WTC11 (cell line): ENCODE measurements at regions not wholly inside any gene's neighbourhood (a gene's known extent, or its start where the extent isn't known, plus 50 kb on each side); places are given as distances from the start of the nearest gene placed in this dataset.

Experiments
- ATAC-seq: fragments of 200-7000 bp; cut with Tn5 transposase; 2 replicates; pipeline ENCODE4 v1.10.0; 2021; ENCODE audit warnings: mild to moderate bottlenecking, moderate library complexity
- CTCF ChIA-PET: fragments of 300-600 bp; sonication (Branson Sonifier 250); formaldehyde crosslinking; loops from one replicate; lab custom pipeline; 2021; ENCODE audit warnings: antibody characterized with exemption; lab: Charles Lee
- POLR2A ChIA-PET: fragments of 350-600 bp; sonication (Branson Sonifier 250); formaldehyde crosslinking; loops from one replicate; lab custom pipeline; 2021; ENCODE audit warnings: antibody characterized with exemption; lab: Charles Lee
- DNase-seq: peaks from one replicate; pipeline ENCODE4 v3.0.0; 2021; ENCODE audit warnings: low spot score
- H3K27ac Mint-ChIP-seq: 2 replicates; pipeline ENCODE4 v1.8.0; 2021; ENCODE audit warnings: mixed read lengths
- H3K27me3 Mint-ChIP-seq: 2 replicates; pipeline ENCODE4 v1.8.0; 2021; ENCODE audit warnings: low read depth, mild to moderate bottlenecking, moderate library complexity, mixed read lengths
- H3K36me3 Mint-ChIP-seq: 2 replicates; pipeline ENCODE4 v1.8.0; 2021; ENCODE audit warnings: mixed read lengths
- H3K4me1 Mint-ChIP-seq: 2 replicates; pipeline ENCODE4 v1.8.0; 2022; ENCODE audit warnings: mixed read lengths
- H3K4me3 Mint-ChIP-seq: 2 replicates; pipeline ENCODE4 v1.8.0; 2021; ENCODE audit warnings: mild to moderate bottlenecking, moderate library complexity, mixed read lengths
- H3K9me3 Mint-ChIP-seq: 2 replicates; pipeline ENCODE4 v1.8.0; 2021; ENCODE audit warnings: mixed read lengths
- ATF1 ChIP-seq: sonication (generic); formaldehyde crosslinking; IDR thresholded peaks from 2 replicates; pipeline ENCODE4 v1.8.1; 2023; ENCODE audit warnings: mild to moderate bottlenecking, moderate library complexity, missing genetic modification reagents
- ETV6 ChIP-seq: sonication (generic); formaldehyde crosslinking; IDR thresholded peaks from 2 replicates; pipeline ENCODE4 v1.8.1; 2022; ENCODE audit warnings: mild to moderate bottlenecking, missing genetic modification reagents
- GABPB1 ChIP-seq: sonication (generic); formaldehyde crosslinking; IDR thresholded peaks from 2 replicates; pipeline ENCODE4 v1.8.1; 2023; ENCODE audit warnings: mild to moderate bottlenecking, missing genetic modification reagents
- JUN ChIP-seq: sonication (generic); formaldehyde crosslinking; IDR thresholded peaks from 2 replicates; pipeline ENCODE4 v1.8.0; 2023; ENCODE audit warnings: mild to moderate bottlenecking, missing genetic modification reagents
- KAT7 ChIP-seq: sonication (generic); formaldehyde crosslinking; IDR thresholded peaks from 2 replicates; pipeline ENCODE4 v1.8.1; 2023; ENCODE audit warnings: missing genetic modification reagents, mild to moderate bottlenecking, borderline replicate concordance
- NFE2L1 ChIP-seq: sonication (generic); formaldehyde crosslinking; IDR thresholded peaks from 2 replicates; pipeline ENCODE4 v1.8.1; 2023; ENCODE audit warnings: missing genetic modification reagents
- NR2C2 ChIP-seq: sonication (generic); formaldehyde crosslinking; IDR thresholded peaks from 2 replicates; pipeline ENCODE4 v1.8.0; 2022; ENCODE audit warnings: mild to moderate bottlenecking, missing genetic modification reagents
- STAT6 ChIP-seq: sonication (generic); formaldehyde crosslinking; conservative IDR thresholded peaks from 2 replicates; pipeline ENCODE4 v1.8.1; 2023; ENCODE audit warnings: mild to moderate bottlenecking, low read depth, missing genetic modification reagents, moderate library complexity
- TEAD4 ChIP-seq: sonication (generic); formaldehyde crosslinking; IDR thresholded peaks from 2 replicates; pipeline ENCODE4 v1.8.0; 2022; ENCODE audit warnings: mild to moderate bottlenecking, missing genetic modification reagents
- TP53 ChIP-seq: sonication (generic); formaldehyde crosslinking; IDR thresholded peaks from 2 replicates; pipeline ENCODE4 v1.8.1; 2023; ENCODE audit warnings: mild to moderate bottlenecking, missing genetic modification reagents
- TF ChIP-seq, protein P1 (sequence below): sonication (generic); formaldehyde crosslinking; IDR thresholded peaks from 2 replicates; pipeline ENCODE4 v1.8.1; 2023; ENCODE audit warnings: mild to moderate bottlenecking, missing genetic modification reagents, moderate library complexity
- TF ChIP-seq, protein P2 (sequence below): fragments of 250-450 bp; sonication (Bioruptor Pico); IDR thresholded peaks from 2 replicates; pipeline ENCODE4 v1.9.0; 2021; ENCODE audit warnings: moderate library complexity, mild to moderate bottlenecking, inconsistent platforms, borderline replicate concordance
- TF ChIP-seq, protein P3 (sequence below): sonication (generic); formaldehyde crosslinking; IDR thresholded peaks from 2 replicates; pipeline ENCODE4 v1.8.1; 2023; ENCODE audit warnings: mild to moderate bottlenecking, missing genetic modification reagents
- TF ChIP-seq, protein P4 (sequence below): fragments of 250-450 bp; sonication (Bioruptor Pico); conservative IDR thresholded peaks from 2 replicates; pipeline ENCODE4 v1.9.0; 2021; ENCODE audit warnings: mild to moderate bottlenecking

- Mint-ChIP-seq H3K4me3 (no peak overlapping the region), H3K27ac (no peak overlapping the region), H3K4me1 (no peaks in the 10 kb centered on the region), H3K9me3 (peaks cover 2% of the 10 kb centered on the region; the same call in 1 of the 2 replicates), H3K36me3 (no peaks in the 10 kb centered on the region), H3K27me3 (no peaks in the 10 kb centered on the region)
- no peak for DNase-seq
- POLR2A ChIA-PET: interaction anchor here (0.6 kb wide), 1 partner anchor 325 kb away, joined by 3 read pairs; no protein-coding TSS in a partner anchor
- TF ChIP-seq, protein P1, sequence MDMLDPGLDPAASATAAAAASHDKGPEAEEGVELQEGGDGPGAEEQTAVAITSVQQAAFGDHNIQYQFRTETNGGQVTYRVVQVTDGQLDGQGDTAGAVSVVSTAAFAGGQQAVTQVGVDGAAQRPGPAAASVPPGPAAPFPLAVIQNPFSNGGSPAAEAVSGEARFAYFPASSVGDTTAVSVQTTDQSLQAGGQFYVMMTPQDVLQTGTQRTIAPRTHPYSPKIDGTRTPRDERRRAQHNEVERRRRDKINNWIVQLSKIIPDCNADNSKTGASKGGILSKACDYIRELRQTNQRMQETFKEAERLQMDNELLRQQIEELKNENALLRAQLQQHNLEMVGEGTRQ: no peak
- no peak for TF ChIP-seq GABPB1 (CRISPR knock-in tag)
- TF ChIP-seq, protein P2, sequence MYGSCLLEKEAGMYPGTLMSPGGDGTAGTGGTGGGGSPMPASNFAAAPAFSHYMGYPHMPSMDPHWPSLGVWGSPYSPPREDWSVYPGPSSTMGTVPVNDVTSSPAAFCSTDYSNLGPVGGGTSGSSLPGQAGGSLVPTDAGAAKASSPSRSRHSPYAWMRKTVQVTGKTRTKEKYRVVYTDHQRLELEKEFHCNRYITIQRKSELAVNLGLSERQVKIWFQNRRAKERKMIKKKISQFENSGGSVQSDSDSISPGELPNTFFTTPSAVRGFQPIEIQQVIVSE (CRISPR knock-in tag): no peak
- no peak for TF ChIP-seq ATF1
- no peak for TF ChIP-seq TEAD4 (CRISPR knock-in tag)
- no peak for TF ChIP-seq NFE2L1 (CRISPR knock-in tag)
- no peak for TF ChIP-seq ETV6 (CRISPR knock-in tag)
- TF ChIP-seq NR2C2: no peak
- no peak for TF ChIP-seq JUN
- no peak for TF ChIP-seq TP53 (CRISPR knock-in tag)
- no peak for TF ChIP-seq STAT6 (CRISPR knock-in tag)
- CTCF ChIA-PET: no interaction called here
- no peak for ATAC-seq
Measured at GRCh38 chr18:4589056-4589800, 134.1 kb upstream of the DLGAP1 start.

DNA sequence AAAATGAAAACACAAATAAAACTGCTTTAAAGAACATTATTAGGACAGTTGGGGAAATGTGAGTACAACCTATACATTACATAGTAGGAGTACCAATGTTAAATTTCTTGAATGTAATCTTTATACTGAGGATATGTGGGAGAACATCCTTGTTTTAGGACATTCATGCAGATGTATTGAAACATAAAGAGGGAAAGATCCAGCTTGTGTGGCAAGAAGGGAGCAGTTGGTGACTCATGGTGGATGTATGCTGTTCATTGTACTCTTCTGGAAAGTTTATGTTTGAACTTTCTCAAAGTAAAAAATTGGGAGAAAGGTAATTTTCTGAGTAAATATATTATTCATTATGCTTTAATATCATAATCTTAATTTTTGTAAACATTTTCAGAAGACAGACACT lies 132.1 kb upstream of the DLGAP1 start:
- ChIA-PET CTCF (no interaction called here), POLR2A (no interaction called here)
- TF ChIP-seq, protein P3, sequence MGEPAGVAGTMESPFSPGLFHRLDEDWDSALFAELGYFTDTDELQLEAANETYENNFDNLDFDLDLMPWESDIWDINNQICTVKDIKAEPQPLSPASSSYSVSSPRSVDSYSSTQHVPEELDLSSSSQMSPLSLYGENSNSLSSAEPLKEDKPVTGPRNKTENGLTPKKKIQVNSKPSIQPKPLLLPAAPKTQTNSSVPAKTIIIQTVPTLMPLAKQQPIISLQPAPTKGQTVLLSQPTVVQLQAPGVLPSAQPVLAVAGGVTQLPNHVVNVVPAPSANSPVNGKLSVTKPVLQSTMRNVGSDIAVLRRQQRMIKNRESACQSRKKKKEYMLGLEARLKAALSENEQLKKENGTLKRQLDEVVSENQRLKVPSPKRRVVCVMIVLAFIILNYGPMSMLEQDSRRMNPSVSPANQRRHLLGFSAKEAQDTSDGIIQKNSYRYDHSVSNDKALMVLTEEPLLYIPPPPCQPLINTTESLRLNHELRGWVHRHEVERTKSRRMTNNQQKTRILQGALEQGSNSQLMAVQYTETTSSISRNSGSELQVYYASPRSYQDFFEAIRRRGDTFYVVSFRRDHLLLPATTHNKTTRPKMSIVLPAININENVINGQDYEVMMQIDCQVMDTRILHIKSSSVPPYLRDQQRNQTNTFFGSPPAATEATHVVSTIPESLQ (CRISPR knock-in tag): no peak
- TF ChIP-seq KAT7 (no peak), NR2C2 (no peak), GABPB1 (CRISPR knock-in tag) (no peak)
- TF ChIP-seq, protein P4, sequence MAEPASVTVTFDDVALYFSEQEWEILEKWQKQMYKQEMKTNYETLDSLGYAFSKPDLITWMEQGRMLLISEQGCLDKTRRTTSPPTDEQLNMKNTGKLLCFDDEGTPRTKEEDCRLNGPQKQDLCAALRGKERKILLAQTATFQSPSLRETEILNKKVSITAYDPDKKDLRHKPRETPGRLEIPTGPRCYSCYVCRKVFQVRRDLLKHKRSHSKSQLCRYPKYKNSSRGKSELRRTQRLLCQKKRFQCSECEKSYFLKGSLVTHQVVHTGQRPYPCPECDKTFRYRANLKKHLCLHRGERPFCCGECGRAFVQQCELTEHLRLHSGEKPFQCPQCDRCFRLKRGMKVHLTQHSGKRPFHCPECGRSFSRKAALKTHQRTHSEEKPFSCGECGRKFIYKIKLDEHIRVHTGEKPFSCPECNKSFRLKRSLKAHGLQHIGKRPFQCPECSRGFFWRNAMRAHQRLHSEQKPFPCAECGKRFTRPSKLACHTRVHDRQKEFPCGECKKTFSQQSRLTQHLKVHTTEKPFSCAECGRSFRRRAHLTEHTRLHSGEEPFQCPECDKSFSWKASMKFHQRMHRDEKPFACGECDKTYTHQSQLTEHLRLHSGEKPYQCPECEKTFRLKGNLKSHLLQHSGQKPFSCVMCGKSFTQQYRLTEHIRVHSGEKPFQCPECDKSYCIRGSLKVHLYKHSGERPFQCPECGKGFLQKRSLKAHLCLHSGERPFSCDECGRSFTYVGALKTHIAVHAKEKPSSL (CRISPR knock-in tag): no peak
- no peaks in the 10 kb centered on the region for H3K36me3 Mint-ChIP-seq
- H3K4me1 Mint-ChIP-seq: no peaks in the 10 kb centered on the region
- H3K4me3 Mint-ChIP-seq: no peak overlapping the region
- H3K27me3 Mint-ChIP-seq: no peaks in the 10 kb centered on the region
- no peak for DNase-seq
- H3K9me3 Mint-ChIP-seq: peaks cover 10% of the 10 kb centered on the region; the same call in 1 of the 2 replicates
- no peak for ATAC-seq
- H3K27ac Mint-ChIP-seq: no peak overlapping the region
